GM21717 (cell line): ENCODE measurements at regions not wholly inside any gene's neighbourhood (a gene's known extent, or its start where the extent isn't known, plus 50 kb on each side); places are given as distances from the start of the nearest gene placed in this dataset.

Source experiments
- ATAC-seq: cut with Tn5 transposase; IDR thresholded peaks from one replicate; pipeline ENCODE4 v1.9.1; 2021; ENCODE audit warnings: mild to moderate bottlenecking, moderate library complexity; ENCODE audit not compliant: unreplicated experiment

- no peak for ATAC-seq
Measured at GRCh38 chr13:30359991-30360390, 52.6 kb upstream of the KATNAL1 start.

GRCh38 chr13:30360586-30360985, 53.2 kb upstream of the KATNAL1 start:
- ATAC-seq = no peak

- ATAC-seq = no peak
Measured at GRCh38 chr13:30362005-30362788, 54.8 kb upstream of the KATNAL1 start.

- no peak for ATAC-seq
Measured at GRCh38 chr13:30362869-30363268, 55.5 kb upstream of the KATNAL1 start.

- ATAC-seq = no peak
Measured at GRCh38 chr13:30363725-30364124, 56.4 kb upstream of the KATNAL1 start.

- no peak for ATAC-seq
Measured at GRCh38 chr13:30364133-30364532, 56.8 kb upstream of the KATNAL1 start.

GRCh38 chr13:30364876-30365275, 57.4 kb upstream of the UBE2L5 start:
- no peak for ATAC-seq

GRCh38 chr13:30366088-30366487, 56.2 kb upstream of the UBE2L5 start:
- ATAC-seq = no peak

GRCh38 chr13:30367296-30367695, 55.0 kb upstream of the UBE2L5 start:
- no peak for ATAC-seq

- no peak for ATAC-seq
Measured at GRCh38 chr13:30370146-30370545, 52.1 kb upstream of the UBE2L5 start.

- no peak for ATAC-seq
Measured at GRCh38 chr13:30370916-30371521, 51.3 kb upstream of the UBE2L5 start.

- ATAC-seq = peak; percentile 75
Measured at GRCh38 chr13:30371649-30372265, 50.5 kb upstream of the UBE2L5 start.
